GM10847 (cell line): ENCODE measurements at regions not wholly inside any gene's neighbourhood (a gene's known extent, or its start where the extent isn't known, plus 50 kb on each side); places are given as distances from the start of the nearest gene placed in this dataset.

ENCODE experiments used
- POLR2A ChIP-seq: IDR thresholded peaks from 2 replicates; pipeline ENCODE4 v1.6.1; 2011; ENCODE audit not compliant: insufficient read length; ENCODE audit errors: extremely low read depth

- TF ChIP-seq POLR2A = no peak
Measured at GRCh38 chr15:62769604-62770003, 272.9 kb upstream of the TPM1 start.

GRCh38 chr15:62770111-62770660 is 272.4 kb upstream of the TPM1 start:
- TF ChIP-seq POLR2A = no peak

GRCh38 chr15:62770752-62771151 is 271.8 kb upstream of the TPM1 start:
- TF ChIP-seq POLR2A = no peak

GRCh38 chr15:62771234-62771633 is 271.3 kb upstream of the TPM1 start:
- TF ChIP-seq POLR2A = no peak

GRCh38 chr15:62773369-62774165 is 269.0 kb upstream of the TPM1 start:
- TF ChIP-seq POLR2A = no peak

- TF ChIP-seq POLR2A = no peak
Measured at GRCh38 chr15:62775932-62776331, 266.6 kb upstream of the TPM1 start.

- TF ChIP-seq POLR2A = no peak
Measured at GRCh38 chr15:62777671-62778070, 264.9 kb upstream of the TPM1 start.

- TF ChIP-seq POLR2A = no peak
Measured at GRCh38 chr15:62779036-62779770, 263.3 kb upstream of the TPM1 start.

- no peak for TF ChIP-seq POLR2A
Measured at GRCh38 chr15:62779899-62780298, 262.6 kb upstream of the TPM1 start.

GRCh38 chr15:62781081-62781497 is 261.5 kb upstream of the TPM1 start:
- TF ChIP-seq POLR2A = no peak

- no peak for TF ChIP-seq POLR2A
Measured at GRCh38 chr15:62782071-62782841, 260.3 kb upstream of the TPM1 start.

- TF ChIP-seq POLR2A = no peak
Measured at GRCh38 chr15:62782896-62783295, 259.7 kb upstream of the TPM1 start.

- no peak for TF ChIP-seq POLR2A
Measured at GRCh38 chr15:62783303-62783957, 259.1 kb upstream of the TPM1 start.

GRCh38 chr15:62785881-62786828 is 256.4 kb upstream of the TPM1 start:
- TF ChIP-seq POLR2A = no peak
